Caco-2 (cell line): ENCODE measurements at regions not wholly inside any gene's neighbourhood (a gene's known extent, or its start where the extent isn't known, plus 50 kb on each side); places are given as distances from the start of the nearest gene placed in this dataset.

Experiments used
- BruUV-seq: library from RNA; stranded (reverse); fragments of 400-500 nt; replicated peaks from 2 replicates; lab custom pipeline; 2021; lab: Mats Ljungman, UMichigan
- CTCF ChIA-PET: fragments of 300-600 bp; sonication (Branson Sonifier 250); formaldehyde crosslinking; loops from one replicate; lab custom pipeline; 2022; ENCODE audit warnings: antibody characterized with exemption; lab: Charles Lee
- POLR2A ChIA-PET: fragments of 300-600 bp; sonication (Branson Sonifier 250); formaldehyde crosslinking; loops from one replicate; lab custom pipeline; 2022; ENCODE audit warnings: antibody characterized with exemption; lab: Charles Lee
- DNase-seq, 2 experiments: peaks; one replicate each; pipeline versions ENCODE4 v3.0.0 to v3.0.0-alpha.2; 2020 to 2022
- H3K27me3 ChIP-seq: replicated peaks from 2 replicates; pipeline ENCODE4 v1.6.0; 2011; ENCODE audit warnings: low read length; ENCODE audit not compliant: control insufficient read depth, insufficient read depth
- H3K36me3 ChIP-seq: 2 replicates; pipeline ENCODE4 v1.5.1; 2011; ENCODE audit warnings: low read length; ENCODE audit not compliant: control insufficient read depth, insufficient read depth
- H3K4me1 ChIP-seq: fragments of 250-450 bp; sonication (Bioruptor Pico); 2 replicates; pipeline ENCODE4 v1.5.1; 2020; ENCODE audit warnings: mild to moderate bottlenecking
- H3K4me3 ChIP-seq: 2 replicates; pipeline ENCODE4 v1.5.1; 2011; ENCODE audit warnings: low read depth, mild to moderate bottlenecking, control low read depth, low read length
- H3K9me3 ChIP-seq: fragments of 250-450 bp; sonication (Bioruptor Pico); 2 replicates; pipeline ENCODE4 v1.5.1; 2020; ENCODE audit warnings: mild to moderate bottlenecking, moderate library complexity
- H3K27ac Mint-ChIP-seq: one replicate; pipeline ENCODE4 v1.8.0; 2022; ENCODE audit warnings: mixed read lengths; ENCODE audit not compliant: unreplicated experiment
- H3K27me3 Mint-ChIP-seq: one replicate; pipeline ENCODE4 v1.8.0; 2022; ENCODE audit warnings: mixed read lengths; ENCODE audit not compliant: insufficient read depth, unreplicated experiment
- H3K36me3 Mint-ChIP-seq: one replicate; pipeline ENCODE4 v1.8.0; 2022; ENCODE audit warnings: mild to moderate bottlenecking, mixed read lengths; ENCODE audit not compliant: insufficient read depth, unreplicated experiment
- H3K4me1 Mint-ChIP-seq: one replicate; pipeline ENCODE4 v1.8.0; 2022; ENCODE audit warnings: low read depth, mixed read lengths; ENCODE audit not compliant: unreplicated experiment
- H3K4me3 Mint-ChIP-seq: one replicate; pipeline ENCODE4 v1.8.0; 2022; ENCODE audit warnings: mild to moderate bottlenecking, moderate library complexity, mixed read lengths; ENCODE audit not compliant: unreplicated experiment
- H3K9me3 Mint-ChIP-seq: one replicate; pipeline ENCODE4 v1.8.0; 2022; ENCODE audit warnings: mixed read lengths; ENCODE audit not compliant: unreplicated experiment
- intact Hi-C: fragments of 100-400 bp; cut with micrococcal nuclease; formaldehyde crosslinking; loops from one replicate; pipeline ENCODE4 v1.10.0; 2022; ENCODE audit not compliant: unreplicated experiment
- TF ChIP-seq, protein P1 (sequence below), 2 experiments: fragments of 200-600 bp in 1 of 2; IDR thresholded peaks; 1 replicate in 1 of 2; 2 replicates in 1 of 2; pipeline versions ENCODE4 v1.5.1 to v1.8.0; 2011 to 2022; ENCODE audit warnings: antibody characterized with exemption in 1 of 2, control low read depth in 1 of 2, inconsistent platforms in 1 of 2, low read depth in 1 of 2, low read length in 1 of 2, mild to moderate bottlenecking in 1 of 2, moderate library complexity in 1 of 2; ENCODE audit not compliant: insufficient read depth in 1 of 2, severe bottlenecking in 1 of 2, unreplicated experiment in 1 of 2

DNA sequence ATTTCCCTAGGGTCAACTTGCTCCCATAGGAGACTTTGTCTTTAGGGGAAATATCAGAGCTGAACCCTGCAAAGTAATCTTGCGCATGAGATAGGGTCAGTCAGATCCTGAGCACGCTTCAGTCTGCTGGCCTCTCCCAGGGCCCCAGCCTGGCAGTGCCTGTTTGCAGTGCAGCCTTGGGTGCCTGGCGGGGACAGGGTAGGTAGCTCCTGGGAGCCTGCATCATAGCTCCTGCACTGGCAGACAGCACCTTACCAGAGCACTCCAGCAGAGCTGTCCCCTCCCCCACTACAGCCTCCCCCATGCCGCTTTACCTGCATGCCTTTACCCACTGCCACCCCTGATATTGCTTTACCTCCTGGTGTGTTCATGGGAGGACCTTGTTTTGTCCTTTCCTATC lies 237.3 kb downstream of the CCDC59 start:
- Mint-ChIP-seq H3K27ac (no peak overlapping the region), H3K4me1 (no peaks in the 10 kb centered on the region)
- H3K27me3 ChIP-seq, result no peaks in the 10 kb centered on the region

DNA sequence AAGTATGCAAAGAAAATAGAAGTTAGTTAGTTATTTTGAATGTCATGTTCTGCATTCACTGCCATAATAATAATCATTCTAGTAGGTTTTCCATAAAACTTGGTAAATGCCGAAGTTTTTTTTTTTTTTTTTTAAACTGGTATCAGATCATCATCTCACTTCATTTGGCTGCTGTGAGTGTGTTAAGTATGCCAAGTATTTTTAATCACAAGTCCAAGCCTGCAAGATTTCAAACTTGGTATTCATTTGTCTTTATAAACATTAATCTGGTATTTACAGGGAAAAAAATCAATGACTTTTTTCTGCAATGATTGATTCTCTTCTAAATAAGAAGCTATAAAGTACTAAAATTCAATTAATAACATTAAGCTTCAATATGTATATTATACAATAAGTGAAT lies 248.9 kb downstream of the CCDC59 start:
- no peaks in the 10 kb centered on the region for H3K4me1 ChIP-seq
- Mint-ChIP-seq H3K4me3 (no peak overlapping the region), H3K4me1 (no peaks in the 10 kb centered on the region), H3K27me3 (no peaks in the 10 kb centered on the region), H3K27ac (no peak overlapping the region), H3K36me3 (no peaks in the 10 kb centered on the region), H3K9me3 (peaks cover 2% of the 10 kb centered on the region)
- no peaks in the 10 kb centered on the region for H3K9me3 ChIP-seq
- intact Hi-C loops, result no loop called here
- no peaks in the 10 kb centered on the region for H3K36me3 ChIP-seq
- CTCF ChIA-PET, result no interaction called here
- POLR2A ChIA-PET, result no interaction called here
- no peak overlapping the region for H3K4me3 ChIP-seq
- no peak for DNase-seq
- TF ChIP-seq, protein P1, sequence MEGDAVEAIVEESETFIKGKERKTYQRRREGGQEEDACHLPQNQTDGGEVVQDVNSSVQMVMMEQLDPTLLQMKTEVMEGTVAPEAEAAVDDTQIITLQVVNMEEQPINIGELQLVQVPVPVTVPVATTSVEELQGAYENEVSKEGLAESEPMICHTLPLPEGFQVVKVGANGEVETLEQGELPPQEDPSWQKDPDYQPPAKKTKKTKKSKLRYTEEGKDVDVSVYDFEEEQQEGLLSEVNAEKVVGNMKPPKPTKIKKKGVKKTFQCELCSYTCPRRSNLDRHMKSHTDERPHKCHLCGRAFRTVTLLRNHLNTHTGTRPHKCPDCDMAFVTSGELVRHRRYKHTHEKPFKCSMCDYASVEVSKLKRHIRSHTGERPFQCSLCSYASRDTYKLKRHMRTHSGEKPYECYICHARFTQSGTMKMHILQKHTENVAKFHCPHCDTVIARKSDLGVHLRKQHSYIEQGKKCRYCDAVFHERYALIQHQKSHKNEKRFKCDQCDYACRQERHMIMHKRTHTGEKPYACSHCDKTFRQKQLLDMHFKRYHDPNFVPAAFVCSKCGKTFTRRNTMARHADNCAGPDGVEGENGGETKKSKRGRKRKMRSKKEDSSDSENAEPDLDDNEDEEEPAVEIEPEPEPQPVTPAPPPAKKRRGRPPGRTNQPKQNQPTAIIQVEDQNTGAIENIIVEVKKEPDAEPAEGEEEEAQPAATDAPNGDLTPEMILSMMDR (IDR thresholded peaks at IDR 0.05; ENCODE audit: insufficient read depth in 1 of 2, low read depth in 1 of 2, low read length in 1 of 2, severe bottlenecking in 1 of 2, unreplicated experiment in 1 of 2), result no peak
- BruUV-seq, result no TSS peak
- no peaks in the 10 kb centered on the region for H3K27me3 ChIP-seq

More for the DNA sequence above, 237.3 kb downstream of the CCDC59 start:
- BruUV-seq, result no TSS peak
- no peaks in the 10 kb centered on the region for H3K36me3 ChIP-seq
- Mint-ChIP-seq H3K9me3 (peaks cover 9% of the 10 kb centered on the region), H3K36me3 (no peaks in the 10 kb centered on the region), H3K4me3 (no peak overlapping the region), H3K27me3 (no peaks in the 10 kb centered on the region)
- DNase-seq, result no peak
- POLR2A ChIA-PET, result no interaction called here
- intact Hi-C loops, result no loop called here
- no peaks in the 10 kb centered on the region for H3K4me1 ChIP-seq
- no peak overlapping the region for H3K4me3 ChIP-seq
- CTCF ChIA-PET, result no interaction called here
- no peaks in the 10 kb centered on the region for H3K9me3 ChIP-seq
- TF ChIP-seq, protein P1 (IDR thresholded peaks at IDR 0.05; ENCODE audit: insufficient read depth in 1 of 2, low read depth in 1 of 2, low read length in 1 of 2, severe bottlenecking in 1 of 2, unreplicated experiment in 1 of 2), result no peak

DNA sequence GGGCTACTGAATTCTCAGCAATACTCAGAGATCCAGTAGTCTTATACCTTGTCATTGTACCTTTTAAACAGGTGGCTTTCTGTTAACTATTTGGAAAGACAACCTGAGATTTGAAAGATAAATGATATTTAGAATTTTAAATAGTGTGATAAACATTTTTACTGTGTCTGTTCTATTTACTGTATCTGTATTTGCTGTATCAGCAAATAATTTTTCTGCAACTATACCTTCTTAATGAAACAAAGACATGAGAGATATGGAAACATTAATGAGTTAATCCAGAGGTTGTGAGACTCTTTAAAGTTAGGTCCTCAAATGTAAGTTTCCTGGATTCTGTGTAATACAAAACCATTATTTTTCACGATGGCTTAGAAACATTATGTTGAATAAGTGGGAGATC lies 249.6 kb downstream of the CCDC59 start:
- BruUV-seq, result no TSS peak
- POLR2A ChIA-PET, result no interaction called here

More for the DNA sequence above, 249.6 kb downstream of the CCDC59 start:
- DNase-seq, result no peak
- TF ChIP-seq, protein P1 (IDR thresholded peaks at IDR 0.05; ENCODE audit: insufficient read depth in 1 of 2, low read depth in 1 of 2, low read length in 1 of 2, severe bottlenecking in 1 of 2, unreplicated experiment in 1 of 2), result no peak
- no peak overlapping the region for H3K4me3 Mint-ChIP-seq
- H3K9me3 ChIP-seq, result no peaks in the 10 kb centered on the region
- H3K4me3 ChIP-seq, result no peak overlapping the region
- H3K4me1 Mint-ChIP-seq, result no peaks in the 10 kb centered on the region
- no peaks in the 10 kb centered on the region for H3K27me3 Mint-ChIP-seq
- no peaks in the 10 kb centered on the region for H3K27me3 ChIP-seq
- no peaks in the 10 kb centered on the region for H3K4me1 ChIP-seq
- no peaks in the 10 kb centered on the region for H3K36me3 ChIP-seq
- H3K36me3 Mint-ChIP-seq, result no peaks in the 10 kb centered on the region
- CTCF ChIA-PET, result no interaction called here
- peaks cover 8% of the 10 kb centered on the region for H3K9me3 Mint-ChIP-seq
- H3K27ac Mint-ChIP-seq, result no peak overlapping the region
- intact Hi-C loops, result no loop called here
